HUES64 (cell line): ENCODE measurements at regions not wholly inside any gene's neighbourhood (a gene's known extent, or its start where the extent isn't known, plus 50 kb on each side); places are given as distances from the start of the nearest gene placed in this dataset.
"Not testable (repeated sequence)": the region's sequence is repeated elsewhere in the genome, so short reads cannot be mapped to it uniquely, and the experiment has no call there.

Experiments
- H3K27ac ChIP-seq: 2 replicates; pipeline ENCODE4 v1.7.0; 2013; ENCODE audit warnings: low read depth, low read length, inconsistent platforms
- H3K27me3 ChIP-seq: 2 replicates; pipeline ENCODE4 v1.6.1; 2013; ENCODE audit warnings: mild to moderate bottlenecking, low read length; ENCODE audit not compliant: insufficient read depth
- H3K36me3 ChIP-seq: 2 replicates; pipeline ENCODE4 v1.6.1; 2013; ENCODE audit warnings: mild to moderate bottlenecking, low read length; ENCODE audit not compliant: insufficient read depth
- H3K4me1 ChIP-seq: 2 replicates; pipeline ENCODE4 v1.6.1; 2013; ENCODE audit warnings: mild to moderate bottlenecking, low read length, moderate library complexity; ENCODE audit not compliant: insufficient read depth
- H3K4me3 ChIP-seq: 2 replicates; pipeline ENCODE4 v1.5.1; 2013; ENCODE audit warnings: mild to moderate bottlenecking, low read length, moderate library complexity
- H3K9ac ChIP-seq: 2 replicates; pipeline ENCODE4 v1.6.1; 2013; ENCODE audit warnings: mild to moderate bottlenecking, low read depth, low read length
- H3K9me3 ChIP-seq: 2 replicates; pipeline ENCODE4 v1.6.1; 2013; ENCODE audit warnings: low read depth, low read length; ENCODE audit not compliant: insufficient read depth
- WGBS: fragments of 150-250, 120-280 bp; methylation state at CpG from one replicate; pipeline ENCODE4 v1.1.7; 2013; ENCODE audit warnings: missing lambda C conversion rate; 5-methylcytosine and 5-hydroxymethylcytosine counted together

DNA sequence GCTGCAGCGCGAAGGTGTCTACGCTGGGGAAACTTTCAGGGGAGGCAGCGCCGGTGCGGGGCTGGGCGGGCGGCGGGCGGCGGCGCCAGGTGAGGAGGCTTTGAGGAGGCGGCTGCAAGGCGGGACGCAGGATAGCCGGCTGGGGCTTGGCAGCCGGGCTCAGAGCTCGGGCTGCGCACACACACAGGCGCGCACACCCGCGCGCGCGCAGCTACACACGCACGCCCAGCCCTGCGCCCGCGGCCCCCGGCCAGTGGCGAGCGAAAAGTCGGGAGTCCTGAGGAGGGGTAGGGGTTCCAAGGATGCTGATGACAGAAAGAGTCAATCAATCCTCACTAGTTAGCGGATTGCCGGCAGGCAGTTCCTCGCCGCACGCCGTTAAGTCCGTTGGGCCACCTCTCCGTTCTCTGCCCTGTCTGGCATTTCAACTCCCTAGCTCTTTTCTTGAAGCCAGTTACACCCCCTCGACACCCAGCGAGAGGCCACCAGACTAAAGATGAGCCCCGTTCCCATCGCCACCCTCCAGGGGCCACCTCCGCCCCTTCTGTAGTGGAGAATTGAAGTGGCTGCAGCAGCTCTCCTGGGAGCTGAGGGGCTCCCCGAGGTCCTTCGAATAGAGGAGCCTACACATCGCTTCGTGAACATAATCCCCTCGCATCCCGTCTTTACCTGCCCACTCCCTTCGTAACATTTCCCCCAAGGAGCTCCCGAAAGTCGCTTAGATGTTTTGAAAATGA lies 1640.3 kb upstream of the C9orf72 start, which contains the start of gene LINGO2:
Gene LINGO2, minus strand, starts transcription at position 185 of the 737 bp plus-strand sequence.
- H3K9ac ChIP-seq, result peak within 1 kb of the TSS; percentile 51; the same call in 1 of the 2 replicates

GRCh38 chr9:29214154-29214689 lies 1640.9 kb upstream of the C9orf72 start:
- H3K27me3 ChIP-seq, result peaks cover 67% of the 10 kb centered on the region
- under 1% methylated on average over 18 of the region's 18 CpGs for WGBS
- H3K27ac ChIP-seq, result no peak overlapping the region
- H3K36me3 ChIP-seq, result no peaks in the 10 kb centered on the region
- H3K4me1 ChIP-seq, result peaks cover 18% of the 10 kb centered on the region
- peak overlapping the region; percentile 17; the same call in 1 of the 2 replicates for H3K9ac ChIP-seq
- peak overlapping the region; percentile 86 for H3K4me3 ChIP-seq
- H3K9me3 ChIP-seq, result no peaks in the 10 kb centered on the region

More for the DNA sequence above, 1640.3 kb upstream of the C9orf72 start, which contains the start of gene LINGO2:
- WGBS, result under 1% methylated on average over 57 of the region's 57 CpGs
- H3K4me1 ChIP-seq, result peaks cover 18% of the 10 kb centered on the region
- peaks cover 67% of the 10 kb centered on the region for H3K27me3 ChIP-seq
- peak within 1 kb of the TSS; percentile 86 for H3K4me3 ChIP-seq
- no peak within 1 kb of the TSS for H3K27ac ChIP-seq
- no peaks in the 10 kb centered on the region for H3K9me3 ChIP-seq
- H3K36me3 ChIP-seq, result no peaks in the 10 kb centered on the region

DNA sequence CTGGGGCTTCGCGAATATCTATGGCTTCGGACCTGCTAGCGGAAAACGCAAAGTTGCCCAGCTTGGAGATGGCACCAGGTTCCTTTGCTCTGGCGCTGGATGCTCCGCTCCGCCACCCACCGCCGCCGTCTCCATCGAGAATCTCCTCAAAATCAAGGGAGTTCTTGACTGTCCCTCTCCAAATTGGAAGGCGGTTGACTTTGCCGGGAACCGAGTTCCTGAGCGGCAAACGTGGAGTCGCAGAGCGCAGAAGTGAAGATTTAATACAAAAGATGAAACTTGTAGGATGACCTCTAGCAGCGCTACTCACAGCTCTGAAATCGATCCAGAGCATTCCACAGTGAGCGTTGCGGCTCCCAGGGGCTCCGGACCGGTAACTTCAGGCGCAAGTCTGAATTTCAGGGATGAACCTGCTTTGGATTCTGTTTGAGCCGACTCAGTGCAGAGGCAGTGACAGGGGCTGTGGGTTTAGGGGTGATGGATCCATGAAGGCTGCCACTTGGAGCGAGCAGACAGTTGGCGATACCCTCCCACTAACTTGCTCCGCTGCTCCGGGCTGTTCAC lies 1641.5 kb upstream of the C9orf72 start:
- 2% methylated on average over 31 of the region's 31 CpGs for WGBS
- Histone ChIP-seq H3K4me3 (peak overlapping the region; percentile 86), H3K9ac (peak overlapping the region; percentile 17; the same call in 1 of the 2 replicates)

DNA sequence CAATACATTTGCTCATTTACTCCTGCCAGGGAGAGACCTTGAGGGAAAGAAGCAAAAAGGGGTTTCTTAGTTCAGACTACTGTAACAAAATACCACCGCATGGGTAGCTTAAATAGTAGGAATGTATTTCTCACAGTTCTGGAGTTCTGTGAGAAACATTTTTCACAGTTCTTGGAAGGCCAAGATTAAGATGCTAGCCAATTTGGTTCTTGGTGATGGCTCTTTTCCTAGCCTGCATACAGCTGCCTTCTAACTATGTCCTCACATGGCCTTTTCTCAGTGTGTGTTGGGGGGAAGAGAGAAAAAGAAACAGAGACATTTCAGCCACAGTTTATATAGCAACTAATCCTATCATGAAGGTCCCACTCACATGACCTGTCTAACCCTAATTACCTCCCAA lies 1644.7 kb upstream of the C9orf72 start:
- Histone ChIP-seq H3K27me3 (peaks cover 37% of the 10 kb centered on the region), H3K36me3 (no peaks in the 10 kb centered on the region), H3K4me1 (peaks cover 12% of the 10 kb centered on the region), H3K27ac (no peak overlapping the region), H3K4me3 (no peak overlapping the region), H3K9ac (no peak overlapping the region), H3K9me3 (no peaks in the 10 kb centered on the region)
- WGBS, result 100% methylated on average over 1 of the region's 1 CpG

More for the DNA sequence above, 1641.5 kb upstream of the C9orf72 start:
- H3K27me3 ChIP-seq, result peaks cover 67% of the 10 kb centered on the region
- H3K27ac ChIP-seq, result no peak overlapping the region
- H3K9me3 ChIP-seq, result no peaks in the 10 kb centered on the region
- H3K36me3 ChIP-seq, result no peaks in the 10 kb centered on the region
- H3K4me1 ChIP-seq, result peaks cover 18% of the 10 kb centered on the region

DNA sequence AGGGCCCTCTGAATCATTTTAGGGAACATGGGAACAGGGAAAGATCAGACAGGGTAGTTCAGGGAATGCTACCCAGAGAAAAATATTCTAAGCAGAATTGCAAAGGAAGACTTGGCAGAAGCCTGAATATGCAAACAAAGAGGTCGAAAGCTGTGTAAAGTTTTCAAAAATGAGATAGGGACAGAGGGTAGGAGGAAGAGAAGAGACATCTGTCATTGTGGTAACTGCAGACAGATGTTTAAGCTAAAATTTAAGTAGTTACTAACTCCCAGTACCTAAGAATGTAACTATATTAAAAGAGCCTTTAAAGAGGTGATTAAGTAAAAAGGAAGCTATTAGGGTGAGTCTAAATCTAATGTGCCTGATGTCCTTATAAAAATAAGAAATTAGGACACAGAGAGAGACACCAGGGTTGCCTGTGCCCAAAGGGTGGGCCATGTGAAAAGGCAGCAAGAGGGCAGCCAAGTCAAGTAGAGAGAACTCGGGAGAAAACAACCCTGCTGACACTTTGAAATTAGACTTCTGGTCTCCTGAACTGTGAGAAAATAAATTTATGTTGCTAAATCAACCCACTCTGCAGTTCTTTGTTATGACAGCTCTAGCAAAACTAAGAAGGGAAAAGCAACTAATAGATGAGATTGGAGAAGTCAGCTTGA lies 1647.4 kb upstream of the C9orf72 start:
- H3K9ac ChIP-seq, result no peak overlapping the region
- no peaks in the 10 kb centered on the region for H3K36me3 ChIP-seq
- H3K27ac ChIP-seq, result no peak overlapping the region
- H3K9me3 ChIP-seq, result no peaks in the 10 kb centered on the region
- H3K4me3 ChIP-seq, result no peak overlapping the region
- peaks cover 14% of the 10 kb centered on the region for H3K27me3 ChIP-seq
- peaks cover 4% of the 10 kb centered on the region for H3K4me1 ChIP-seq
- WGBS, result 77% methylated on average over 2 of the region's 2 CpGs

DNA sequence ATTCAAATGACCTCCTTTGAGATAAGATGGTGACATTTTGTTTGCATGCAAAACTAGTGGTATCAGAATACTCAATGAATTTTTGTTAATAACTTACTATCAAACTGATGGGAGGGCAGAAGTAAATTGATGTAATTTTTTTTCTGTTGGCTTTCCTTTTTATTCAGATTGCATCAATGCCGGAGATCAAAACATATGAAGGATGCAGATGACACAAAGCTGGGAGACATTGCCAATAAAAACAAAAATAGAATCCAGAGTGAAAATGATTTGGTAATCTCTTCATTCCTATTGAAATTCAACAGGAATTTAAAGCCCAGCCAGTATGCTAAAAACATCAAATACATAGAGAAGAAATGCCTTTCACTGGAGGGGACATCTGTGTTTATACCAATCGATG lies 1655.3 kb upstream of the C9orf72 start:
- Histone ChIP-seq H3K9ac (no peak overlapping the region), H3K36me3 (no peaks in the 10 kb centered on the region), H3K4me1 (no peaks in the 10 kb centered on the region), H3K4me3 (no peak overlapping the region), H3K27ac (no peak overlapping the region), H3K27me3 (no peaks in the 10 kb centered on the region), H3K9me3 (no peaks in the 10 kb centered on the region)
- 89% methylated on average over 1 of the region's 2 CpGs for WGBS

DNA sequence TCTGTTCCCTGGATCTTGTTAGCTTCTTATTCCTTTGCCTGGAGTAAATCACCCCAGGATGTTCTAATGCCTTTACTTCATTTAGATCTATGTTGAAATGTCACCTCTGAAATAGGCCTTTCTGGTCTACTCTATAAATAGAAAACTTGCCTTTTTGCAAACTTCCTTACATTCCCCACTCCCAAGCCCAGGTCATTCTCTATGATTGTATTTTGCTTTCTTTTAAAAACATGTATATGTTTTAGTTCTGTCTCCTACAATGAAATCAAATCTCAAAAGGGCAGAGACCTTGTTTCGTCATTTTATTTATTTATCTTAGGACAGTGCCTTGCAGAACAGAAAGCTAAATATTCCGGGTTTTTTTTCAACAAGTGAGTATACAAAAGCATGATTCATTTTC lies 1657.7 kb upstream of the C9orf72 start:
- no peaks in the 10 kb centered on the region for H3K4me1 ChIP-seq
- H3K9ac ChIP-seq, result no peak overlapping the region
- no peaks in the 10 kb centered on the region for H3K9me3 ChIP-seq
- no peaks in the 10 kb centered on the region for H3K36me3 ChIP-seq
- no peak overlapping the region for H3K4me3 ChIP-seq
- no peaks in the 10 kb centered on the region for H3K27me3 ChIP-seq
- no peak overlapping the region for H3K27ac ChIP-seq
- WGBS, result 100% methylated on average over 1 of the region's 2 CpGs

DNA sequence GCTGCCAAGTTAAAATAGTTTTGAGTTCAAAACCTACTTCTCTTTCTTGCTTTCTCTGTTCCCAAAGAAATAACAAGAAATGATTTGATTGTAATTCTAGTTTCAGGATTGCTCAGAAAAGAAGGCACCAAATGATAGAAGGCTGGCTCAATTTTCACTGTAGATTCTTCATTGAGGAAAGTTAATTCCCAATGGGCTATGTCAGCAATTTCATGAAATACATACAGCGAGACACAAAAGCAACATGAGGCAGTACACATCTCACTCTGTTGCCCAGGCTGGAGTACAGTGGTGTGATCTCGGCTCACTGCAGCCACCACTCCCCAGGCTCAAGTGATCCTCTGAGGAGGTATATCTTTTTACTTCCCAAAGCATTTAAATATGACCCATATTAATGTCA lies 1659.9 kb upstream of the C9orf72 start:
- Histone ChIP-seq H3K9ac (no peak overlapping the region), H3K27ac (no peak overlapping the region), H3K27me3 (no peaks in the 10 kb centered on the region), H3K36me3 (no peaks in the 10 kb centered on the region), H3K4me1 (no peaks in the 10 kb centered on the region), H3K9me3 (no peaks in the 10 kb centered on the region), H3K4me3 (no peak overlapping the region)
- WGBS, result 90% methylated on average over 2 of the region's 2 CpGs

DNA sequence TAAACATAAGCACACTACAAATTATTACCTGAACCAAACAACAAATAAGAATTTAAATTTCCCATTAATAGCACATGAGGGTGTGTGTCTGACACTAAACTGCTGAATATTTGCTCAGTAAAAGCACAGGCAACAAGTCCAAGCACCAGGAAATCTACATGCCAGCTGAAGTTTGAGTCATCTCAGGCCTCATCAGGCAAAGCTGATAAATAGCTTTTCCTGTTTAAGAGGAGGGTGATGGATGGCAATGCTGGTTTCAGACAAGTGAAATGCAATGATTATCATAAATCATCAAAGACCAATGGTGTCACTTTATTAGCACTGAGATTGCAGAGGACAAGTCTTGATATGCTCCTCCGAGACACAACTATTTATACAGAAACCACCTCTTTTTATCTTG lies 1668.0 kb upstream of the C9orf72 start:
- no peak overlapping the region for H3K9ac ChIP-seq
- no peaks in the 10 kb centered on the region for H3K4me1 ChIP-seq
- H3K4me3 ChIP-seq, result no peak overlapping the region
- H3K27me3 ChIP-seq, result no peaks in the 10 kb centered on the region
- H3K36me3 ChIP-seq, result no peaks in the 10 kb centered on the region
- WGBS, result 95% methylated on average over 1 of the region's 1 CpG
- no peaks in the 10 kb centered on the region for H3K9me3 ChIP-seq
- no peak overlapping the region for H3K27ac ChIP-seq

GRCh38 chr9:29245351-29245750 lies 1672.1 kb upstream of the C9orf72 start:
- no peak overlapping the region for H3K4me3 ChIP-seq
- WGBS, result 93% methylated on average over 4 of the region's 4 CpGs
- H3K27ac ChIP-seq, result no peak overlapping the region
- H3K36me3 ChIP-seq, result no peaks in the 10 kb centered on the region
- no peaks in the 10 kb centered on the region for H3K4me1 ChIP-seq
- no peaks in the 10 kb centered on the region for H3K9me3 ChIP-seq
- no peaks in the 10 kb centered on the region for H3K27me3 ChIP-seq
- no peak overlapping the region for H3K9ac ChIP-seq

DNA sequence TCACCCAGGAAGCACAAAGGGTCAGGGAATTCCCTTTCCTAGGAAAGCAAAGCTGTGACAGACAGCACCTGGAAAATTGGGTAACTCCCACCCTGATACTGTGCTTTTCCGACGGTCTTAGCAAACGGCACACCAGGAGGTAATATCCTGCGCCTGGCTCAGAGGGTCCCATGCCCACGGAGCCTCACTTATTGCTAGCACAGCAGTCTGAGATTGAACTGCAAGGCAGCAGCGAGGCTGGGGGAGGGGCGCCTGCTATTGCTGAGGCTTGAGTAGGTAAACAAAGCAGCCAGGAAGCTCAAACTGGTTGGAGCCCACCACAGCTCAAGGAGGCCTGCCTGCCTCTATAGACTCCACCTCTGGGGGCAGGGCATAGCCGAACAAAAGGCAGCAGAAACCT lies 1697.1 kb upstream of the C9orf72 start:
- H3K27me3 ChIP-seq, H3K9ac ChIP-seq, H3K36me3 ChIP-seq, H3K9me3 ChIP-seq, H3K27ac ChIP-seq, H3K4me3 ChIP-seq, H3K4me1 ChIP-seq: not testable (repeated sequence)
- 92% methylated on average over 8 of the region's 8 CpGs for WGBS
